K562 (cell line): ENCODE measurements at regions not wholly inside any gene's neighbourhood (a gene's known extent, or its start where the extent isn't known, plus 50 kb on each side); places are given as distances from the start of the nearest gene placed in this dataset.

Source experiments
- ATAC-seq: fragments of 200-7000 bp; cut with Tn5 transposase; 3 replicates; pipeline ENCODE4 v1.9.1; 2020; ENCODE audit warnings: moderate library complexity
- BruUV-seq: library from RNA; stranded (reverse); fragments of 400-500 nt; replicated peaks from 2 replicates; lab custom pipeline; 2021; lab: Mats Ljungman, UMichigan
- CTCF ChIA-PET: fragments of 300-600 bp; formaldehyde crosslinking; extraction: SDS; loops from one replicate; lab custom pipeline; 2021; ENCODE audit warnings: low intra/inter-chr PET ratio; lab: Yijun Ruan, JAX
- POLR2A ChIA-PET: fragments of 300-600, 350-650 bp; sonication (Branson Sonifier 250); formaldehyde crosslinking; extraction: SDS; loops from one replicate; lab custom pipeline; 2021; ENCODE audit warnings: antibody characterized with exemption, inconsistent platforms; lab: Yijun Ruan, JAX
- DNase-seq, 4 experiments: peaks; one replicate each; pipeline versions ENCODE4 v3.0.0 to v3.0.0-alpha.2; 2011 to 2018; ENCODE audit warnings: low spot score in 3 of 4, mixed read lengths in 3 of 4; ENCODE audit errors: extremely low read depth in 1 of 4
- FAIRE-seq: peaks from 2 replicates; lab custom pipeline; 2011; peaks lifted over from hg19 to GRCh38; lab: Jason Lieb, UNC
- H2AFZ ChIP-seq: 2 replicates; pipeline ENCODE4 v1.6.0; 2011; ENCODE audit warnings: low read depth, low read length, control low read depth, inconsistent platforms
- H3K27ac ChIP-seq: fragments of 200-600 bp; 3 replicates; pipeline ENCODE4 v1.8.0; 2011; ENCODE audit warnings: low read depth, mild to moderate bottlenecking, control low read depth, inconsistent platforms, low read length, moderate library complexity, mixed read lengths; ENCODE audit errors: extremely low read depth
- H3K27me3 ChIP-seq, 2 experiments: fragments of 300-600 bp in 1 of 2; 2 replicates in 1 of 2; 3 replicates in 1 of 2; pipeline versions ENCODE4 v1.6.0 to v1.8.0; 2011; ENCODE audit warnings: inconsistent platforms in 2 of 2, low read length in 2 of 2, mild to moderate bottlenecking in 1 of 2, mixed read lengths in 1 of 2, moderate library complexity in 1 of 2; ENCODE audit not compliant: control insufficient read depth in 2 of 2, insufficient read depth in 2 of 2
- H3K36me3 ChIP-seq: fragments of 300-600 bp; 3 replicates; pipeline ENCODE4 v1.8.0; 2011; ENCODE audit warnings: mild to moderate bottlenecking, low read length, inconsistent platforms; ENCODE audit not compliant: control insufficient read depth, insufficient read depth
- H3K4me1 ChIP-seq, 2 experiments: fragments of 200-600 bp in 1 of 2; replicated peaks in 1 of 2; 2 replicates in 1 of 2; 3 replicates in 1 of 2; pipeline versions ENCODE4 v1.5.1 to v1.8.0; 2011; ENCODE audit warnings: inconsistent platforms in 2 of 2, low read length in 2 of 2, mild to moderate bottlenecking in 1 of 2, mixed read lengths in 1 of 2, moderate library complexity in 1 of 2; ENCODE audit not compliant: control insufficient read depth in 2 of 2, insufficient read depth in 2 of 2
- H3K4me2 ChIP-seq: 2 replicates; pipeline ENCODE4 v1.6.1; 2011; ENCODE audit warnings: low read length, control low read depth, inconsistent platforms, mixed read lengths; ENCODE audit not compliant: insufficient read depth
- H3K4me3 ChIP-seq: fragments of 200-600 bp; sonication (generic), shearing (Covaris generic); 2 replicates; pipeline ENCODE4 v1.5.1; 2016; ENCODE audit warnings: control low read depth, inconsistent platforms
- H3K79me2 ChIP-seq: fragments of 200-600 bp; 3 replicates; pipeline ENCODE4 v1.8.0; 2011; ENCODE audit warnings: low read length, inconsistent platforms; ENCODE audit not compliant: control insufficient read depth, insufficient read depth
- H3K9ac ChIP-seq, 2 experiments: 2 replicates each; pipeline versions ENCODE4 v1.6.0 to v1.6.1; 2011; ENCODE audit warnings: low read depth in 2 of 2, low read length in 2 of 2, control low read depth in 1 of 2, inconsistent platforms in 1 of 2, mild to moderate bottlenecking in 1 of 2, mixed read lengths in 1 of 2; ENCODE audit not compliant: insufficient read depth in 1 of 2
- H3K9me1 ChIP-seq: one replicate; pipeline ENCODE4 v1.6.0; 2011; ENCODE audit warnings: inconsistent platforms, mild to moderate bottlenecking, low read length, moderate library complexity; ENCODE audit not compliant: control insufficient read depth, insufficient read depth
- H3K9me3 ChIP-seq: replicated peaks from 2 replicates; pipeline ENCODE4 v1.5.1; 2011; ENCODE audit warnings: low read depth, low read length, inconsistent platforms; ENCODE audit not compliant: control insufficient read depth, insufficient read depth
- H4K20me1 ChIP-seq: replicated peaks from 2 replicates; pipeline ENCODE4 v1.6.1; 2011; ENCODE audit warnings: low read length, inconsistent platforms, mixed read lengths; ENCODE audit not compliant: control insufficient read depth, insufficient read depth
- EGR1 ChIP-seq: fragments of 450-650 bp; conservative IDR thresholded peaks from 2 replicates; pipeline ENCODE4 v1.6.1; 2017; ENCODE audit warnings: mild to moderate bottlenecking
- EZH2 ChIP-seq: IDR thresholded peaks from 2 replicates; pipeline ENCODE4 v1.6.1; 2012; ENCODE audit warnings: low read depth, mild to moderate bottlenecking, inconsistent platforms, low read length, borderline replicate concordance
- GABPB1 ChIP-seq: sonication (generic); formaldehyde crosslinking; IDR thresholded peaks from 2 replicates; pipeline ENCODE4 v1.8.0; 2022; ENCODE audit warnings: mild to moderate bottlenecking, missing genetic modification reagents
- PKNOX1 ChIP-seq: fragments of 450-650 bp; IDR thresholded peaks from 2 replicates; pipeline ENCODE4 v1.6.1; 2016
- POLR2B ChIP-seq: fragments of 450-650 bp; IDR thresholded peaks from 2 replicates; pipeline ENCODE4 v1.6.1; 2018; ENCODE audit warnings: low read depth; ENCODE audit not compliant: partially characterized antibody
- SAP30 ChIP-seq: fragments of 200-600 bp; sonication (generic); IDR thresholded peaks from 2 replicates; pipeline ENCODE4 v1.6.1; 2012; ENCODE audit warnings: borderline replicate concordance, low read depth, mild to moderate bottlenecking, moderate library complexity, low read length, control low read depth, inconsistent platforms; ENCODE audit not compliant: insufficient read depth, poor library complexity, severe bottlenecking
- TBL1XR1 ChIP-seq, 2 experiments: IDR thresholded peaks; 2 replicates each; pipeline ENCODE4 v1.6.1; 2012; ENCODE audit warnings: improper control_type of control experiment in 2 of 2, low read length in 2 of 2, mild to moderate bottlenecking in 1 of 2
- TCFL5 ChIP-seq: fragments of 250-450 bp; sonication (Bioruptor Pico); conservative IDR thresholded peaks from 2 replicates; pipeline ENCODE4 v1.6.1; 2021; ENCODE audit warnings: mild to moderate bottlenecking, moderate library complexity, matching md5 sums
- TEAD4 ChIP-seq, 2 experiments: sonication (generic) in 1 of 2; formaldehyde crosslinking in 1 of 2; IDR thresholded peaks; 2 replicates each; pipeline versions ENCODE4 v1.6.1 to v1.8.0; 2012 to 2022; ENCODE audit warnings: borderline replicate concordance in 1 of 2, inconsistent platforms in 1 of 2, low read length in 1 of 2, mild to moderate bottlenecking in 1 of 2, missing genetic modification reagents in 1 of 2
- ZKSCAN8 ChIP-seq: fragments of 200-800 bp; sonication (Bioruptor generic); IDR thresholded peaks from 2 replicates; pipeline ENCODE4 v1.6.1; 2016; ENCODE audit warnings: missing genetic modification characterization, missing compliant biosample characterization
- ZNF143 ChIP-seq: sonication (generic); formaldehyde crosslinking; IDR thresholded peaks from 2 replicates; pipeline ENCODE4 v1.9.0; 2022; ENCODE audit warnings: mild to moderate bottlenecking, missing genetic modification reagents
- ZNF184 ChIP-seq: sonication (generic); formaldehyde crosslinking; IDR thresholded peaks from 2 replicates; pipeline ENCODE4 v1.5.0; 2020; ENCODE audit warnings: missing genetic modification reagents
- ZNF280B ChIP-seq: fragments of 250-450 bp; sonication (Bioruptor Pico); IDR thresholded peaks from 2 replicates; pipeline ENCODE4 v1.5.1; 2021; ENCODE audit warnings: mild to moderate bottlenecking
- ZNF609 ChIP-seq: sonication (generic); formaldehyde crosslinking; IDR thresholded peaks from 2 replicates; pipeline ENCODE4 v1.8.1; 2023; ENCODE audit warnings: missing genetic modification reagents, mild to moderate bottlenecking, borderline replicate concordance
- ZNF75A ChIP-seq: fragments of 450-650 bp; formaldehyde crosslinking; IDR thresholded peaks from 2 replicates; pipeline ENCODE4 v1.4.0; 2020; ENCODE audit warnings: mild to moderate bottlenecking
- ZZZ3 ChIP-seq: fragments of 450-650 bp; IDR thresholded peaks from 2 replicates; pipeline ENCODE4 v1.6.1; 2016; ENCODE audit warnings: antibody characterized with exemption, mild to moderate bottlenecking, moderate library complexity
- WGBS: fragments of 100-300 bp; shearing (Covaris generic); methylation state at CpG from one replicate; pipeline ENCODE4 v1.1.6; 2016; ENCODE audit warnings: low coverage, mixed read lengths; ENCODE audit not compliant: insufficient coverage; ENCODE audit errors: missing lambda C conversion rate; 5-methylcytosine and 5-hydroxymethylcytosine counted together
- in situ Hi-C: fragments of 300-500 bp; cut with MboI; formaldehyde crosslinking; loops from 4 replicates; pipeline ENCODE4 v1.15.0; 2018; ENCODE audit warnings: inconsistent platforms, mixed read lengths
- intact Hi-C: fragments of 100-400 bp; cut with micrococcal nuclease; formaldehyde crosslinking; loops from 2 replicates; pipeline ENCODE4 v1.14.2; 2022

GRCh38 chr10:117677890-117678500 is 135.4 kb downstream of the EMX2 start:
- ChIA-PET CTCF (no interaction called here), POLR2A (no interaction called here)
- Histone ChIP-seq H3K9me3 (no peaks in the 10 kb centered on the region), H3K27ac (no peak overlapping the region), H4K20me1 (no peaks in the 10 kb centered on the region), H3K9me1 (no peaks in the 10 kb centered on the region), H3K27me3 (peaks cover 8 to 29% of the 10 kb centered on the region in 2 experiments; a peak in 4 of 5 replicates), H3K36me3 (no peaks in the 10 kb centered on the region), H3K79me2 (no peaks in the 10 kb centered on the region), H3K4me1 (no peaks in the 10 kb centered on the region), H2AFZ (no peak overlapping the region), H3K4me2 (no peak overlapping the region), H3K9ac (no peak overlapping the region), H3K4me3 (no peak overlapping the region)
- in situ Hi-C loops = no loop called here
- BruUV-seq = no TSS peak
- no peak for FAIRE-seq
- no peak for ATAC-seq
- intact Hi-C loops = no loop called here
- WGBS = 10% methylated on average over 6 of the region's 6 CpGs
- DNase-seq = no peak
- TF ChIP-seq EGR1 (no peak), ZNF184 (CRISPR knock-in tag) (no peak), ZNF609 (no peak), TCFL5 (CRISPR knock-in tag) (no peak), TEAD4 (IDR thresholded peaks at IDR 0.05; ENCODE audit: low read length) (no peak), TEAD4 (CRISPR knock-in tag; IDR thresholded peaks at IDR 0.05; ENCODE audit: borderline replicate concordance) (no peak), PKNOX1 (no peak), ZNF143 (CRISPR knock-in tag) (no peak), ZNF75A (CRISPR knock-in tag) (no peak), ZZZ3 (no peak), TBL1XR1 (IDR thresholded peaks at IDR 0.05; ENCODE audit: low read length in 2 of 2) (no peak), POLR2B (no peak), EZH2 (no peak), ZKSCAN8 (CRISPR knock-in tag) (no peak), ZNF280B (CRISPR knock-in tag) (no peak), SAP30 (no peak), GABPB1 (CRISPR knock-in tag) (no peak)
